H9 (cell line): ENCODE measurements at regions not wholly inside any gene's neighbourhood (a gene's known extent, or its start where the extent isn't known, plus 50 kb on each side); places are given as distances from the start of the nearest gene placed in this dataset.

Experiments
- DNase-seq: peaks from one replicate; pipeline ENCODE4 v3.0.0-alpha.2; 2017
- H2AFZ ChIP-seq: one replicate; pipeline ENCODE4 v1.6.1; 2013; ENCODE audit warnings: mild to moderate bottlenecking, low read length, control low read depth, moderate library complexity
- H2AK5ac ChIP-seq: 2 replicates; pipeline ENCODE4 v1.6.1; 2013; ENCODE audit warnings: low read length, control low read depth, mixed read lengths; ENCODE audit not compliant: insufficient read length
- H2BK120ac ChIP-seq: one replicate; pipeline ENCODE4 v1.6.1; 2013; ENCODE audit warnings: low read depth, mild to moderate bottlenecking, low read length, control low read depth, inconsistent platforms; ENCODE audit not compliant: poor library complexity, severe bottlenecking
- H2BK12ac ChIP-seq: 2 replicates; pipeline ENCODE4 v1.6.1; 2013; ENCODE audit warnings: low read length, control low read depth, mixed read lengths, low read depth; ENCODE audit not compliant: insufficient read length
- H2BK15ac ChIP-seq: 2 replicates; pipeline ENCODE4 v1.6.1; 2013; ENCODE audit warnings: low read depth, low read length, control low read depth
- H2BK20ac ChIP-seq: one replicate; pipeline ENCODE4 v1.6.1; 2013; ENCODE audit warnings: low read depth, mild to moderate bottlenecking, low read length, control low read depth, inconsistent platforms; ENCODE audit not compliant: poor library complexity, severe bottlenecking
- H2BK5ac ChIP-seq: 2 replicates; pipeline ENCODE4 v1.6.1; 2013; ENCODE audit warnings: low read length, control low read depth, mixed read lengths; ENCODE audit not compliant: insufficient read length
- H3K14ac ChIP-seq: 2 replicates; pipeline ENCODE4 v1.6.1; 2013; ENCODE audit warnings: low read length, control low read depth; ENCODE audit not compliant: insufficient read depth
- H3K18ac ChIP-seq: 2 replicates; pipeline ENCODE4 v1.6.1; 2013; ENCODE audit warnings: low read depth, mild to moderate bottlenecking, mixed read lengths, low read length, control low read depth; ENCODE audit not compliant: insufficient read length
- H3K23ac ChIP-seq: 2 replicates; pipeline ENCODE4 v1.6.1; 2013; ENCODE audit warnings: low read length, control low read depth, mixed read lengths, low read depth; ENCODE audit not compliant: insufficient read length
- H3K23me2 ChIP-seq: 2 replicates; pipeline ENCODE4 v1.6.1; 2013; ENCODE audit warnings: low read depth, mild to moderate bottlenecking, mixed read lengths, low read length, control low read depth; ENCODE audit not compliant: insufficient read length, poor library complexity, severe bottlenecking
- H3K27ac ChIP-seq: 2 replicates; pipeline ENCODE4 v1.5.1; 2013; ENCODE audit warnings: low read length, control low read depth, mixed read lengths, low read depth; ENCODE audit not compliant: insufficient read length
- H3K27me3 ChIP-seq: 2 replicates; pipeline ENCODE4 v1.6.1; 2013; ENCODE audit warnings: low read length, control low read depth, inconsistent platforms; ENCODE audit not compliant: insufficient read depth
- H3K4ac ChIP-seq: 2 replicates; pipeline ENCODE4 v1.6.1; 2013; ENCODE audit warnings: low read depth, mild to moderate bottlenecking, control low read depth, inconsistent platforms, low read length, moderate library complexity
- H3K4me1 ChIP-seq: 2 replicates; pipeline ENCODE4 v1.6.1; 2013; ENCODE audit warnings: low read length, control low read depth, inconsistent platforms; ENCODE audit not compliant: insufficient read depth
- H3K4me2 ChIP-seq: 2 replicates; pipeline ENCODE4 v1.6.1; 2013; ENCODE audit warnings: low read length, control low read depth, mixed read lengths; ENCODE audit not compliant: insufficient read length, insufficient read depth
- H3K56ac ChIP-seq: 2 replicates; pipeline ENCODE4 v1.6.1; 2013; ENCODE audit warnings: low read depth, mild to moderate bottlenecking, mixed read lengths, low read length, control low read depth; ENCODE audit not compliant: insufficient read length
- H3K79me1 ChIP-seq: 2 replicates; pipeline ENCODE4 v1.6.1; 2013; ENCODE audit warnings: low read depth, mild to moderate bottlenecking, moderate library complexity, low read length, control low read depth, inconsistent platforms; ENCODE audit not compliant: insufficient read depth, poor library complexity, severe bottlenecking
- H3K79me2 ChIP-seq: 2 replicates; pipeline ENCODE4 v1.6.1; 2013; ENCODE audit warnings: low read length, control low read depth, inconsistent platforms; ENCODE audit not compliant: insufficient read depth
- H3K9ac ChIP-seq: 2 replicates; pipeline ENCODE4 v1.6.1; 2013; ENCODE audit warnings: low read length, control low read depth, mixed read lengths; ENCODE audit not compliant: insufficient read length; ENCODE audit errors: extremely low read depth
- H3K9me3 ChIP-seq: one replicate; pipeline ENCODE4 v1.6.1; 2013; ENCODE audit warnings: low read depth, low read length, inconsistent platforms; ENCODE audit not compliant: control insufficient read depth
- H3T11ph ChIP-seq: one replicate; pipeline ENCODE4 v1.6.1; 2013; ENCODE audit warnings: mild to moderate bottlenecking, low read length, control low read depth, inconsistent platforms
- H4K20me1 ChIP-seq: one replicate; pipeline ENCODE4 v1.6.1; 2013; ENCODE audit not compliant: control insufficient read depth, insufficient read length, insufficient read depth
- H4K5ac ChIP-seq: 2 replicates; pipeline ENCODE4 v1.6.1; 2013; ENCODE audit warnings: low read depth, mild to moderate bottlenecking, mixed read lengths, low read length, control low read depth; ENCODE audit not compliant: insufficient read length
- H4K8ac ChIP-seq: replicated peaks from 2 replicates; pipeline ENCODE4 v1.6.1; 2013; ENCODE audit warnings: low read length, control low read depth, mixed read lengths, low read depth; ENCODE audit not compliant: insufficient read length
- H4K91ac ChIP-seq: 2 replicates; pipeline ENCODE4 v1.6.1; 2013; ENCODE audit warnings: low read depth, mild to moderate bottlenecking, moderate library complexity, mixed read lengths, low read length, control low read depth; ENCODE audit not compliant: insufficient read length
- H3K27ac Mint-ChIP-seq, 3 experiments: 2 replicates in 2 of 3; 3 replicates in 1 of 3; pipeline ENCODE4 v1.8.0; 2020 to 2021; ENCODE audit warnings: mixed read lengths in 3 of 3, mild to moderate bottlenecking in 1 of 3, moderate library complexity in 1 of 3
- H3K27me3 Mint-ChIP-seq: 2 replicates; pipeline ENCODE4 v1.8.0; 2021; ENCODE audit warnings: low read depth, mild to moderate bottlenecking, moderate library complexity, mixed read lengths
- H3K36me3 Mint-ChIP-seq, 3 experiments: 2 replicates in 2 of 3; 3 replicates in 1 of 3; pipeline ENCODE4 v1.8.0; 2020 to 2021; ENCODE audit warnings: low read depth in 3 of 3, mixed read lengths in 3 of 3; ENCODE audit not compliant: insufficient read depth in 1 of 3
- H3K4me1 Mint-ChIP-seq, 2 experiments: 2 replicates each; pipeline ENCODE4 v1.8.0; 2020; ENCODE audit warnings: mixed read lengths in 2 of 2
- H3K4me3 Mint-ChIP-seq, 2 experiments: 2 replicates in 1 of 2; 3 replicates in 1 of 2; pipeline ENCODE4 v1.8.0; 2020 to 2021; ENCODE audit warnings: mild to moderate bottlenecking in 2 of 2, mixed read lengths in 2 of 2, moderate library complexity in 1 of 2
- H3K9me3 Mint-ChIP-seq, 2 experiments: 2 replicates in 1 of 2; 3 replicates in 1 of 2; pipeline ENCODE4 v1.8.0; 2020; ENCODE audit warnings: mild to moderate bottlenecking in 2 of 2, mixed read lengths in 2 of 2, moderate library complexity in 1 of 2
- WGBS: extraction: QIAGEN DNeasy Blood & Tissue Kit; methylation state at CpG from one replicate; pipeline ENCODE4 v1.1.7; 2013; ENCODE audit warnings: missing lambda C conversion rate, low lambda C conversion rate, mixed read lengths; ENCODE audit not compliant: insufficient read length; ENCODE audit errors: extremely low coverage; 5-methylcytosine and 5-hydroxymethylcytosine counted together
- TF ChIP-seq, protein P1 (sequence below): fragments of 200-600 bp; sonication (generic); conservative IDR thresholded peaks from 3 replicates; pipeline ENCODE4 v1.8.0; 2021; ENCODE audit warnings: antibody characterized with exemption, mild to moderate bottlenecking

DNA sequence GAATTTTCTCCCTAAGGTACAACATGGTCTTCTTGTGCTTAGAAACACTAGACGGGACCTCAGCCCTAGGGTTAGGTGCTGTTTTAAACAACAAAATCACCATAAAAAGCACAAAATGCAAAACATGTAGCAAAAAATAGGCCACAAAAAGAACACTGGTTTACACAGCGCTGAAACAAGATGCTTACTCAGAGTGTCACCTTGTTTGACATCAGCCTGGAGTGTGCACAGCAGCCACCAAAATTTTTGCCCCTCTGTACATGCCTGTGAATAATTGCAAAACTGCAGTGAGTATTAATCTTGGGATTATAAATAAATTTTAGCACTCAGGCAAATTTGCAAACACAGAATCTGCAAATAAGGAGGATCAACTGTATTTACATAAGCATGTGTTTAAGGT, 110.1 kb downstream of the PLG start:
- H3K27ac ChIP-seq = no peak overlapping the region
- no peaks in the 10 kb centered on the region for H3K79me2 ChIP-seq
- no peak overlapping the region for H2AK5ac ChIP-seq
- H4K8ac ChIP-seq = no peak overlapping the region
- no peak overlapping the region for H2BK15ac ChIP-seq
- H3K9me3 ChIP-seq = no peaks in the 10 kb centered on the region
- WGBS = no CpG with 5 or more reads among the region's 2 CpGs
- H3K4me1 Mint-ChIP-seq = peaks cover 0 to 6% of the 10 kb centered on the region in 2 experiments; a peak in 3 of 4 replicates
- H3K23me2 ChIP-seq = no peaks in the 10 kb centered on the region
- H3K14ac ChIP-seq = no peak overlapping the region
- H2BK20ac ChIP-seq = no peak overlapping the region
- no peak overlapping the region for H2BK12ac ChIP-seq
- H3K9me3 Mint-ChIP-seq = peaks cover 0 to 3% of the 10 kb centered on the region in 2 experiments; a peak in 2 of 5 replicates
- TF ChIP-seq, protein P1, sequence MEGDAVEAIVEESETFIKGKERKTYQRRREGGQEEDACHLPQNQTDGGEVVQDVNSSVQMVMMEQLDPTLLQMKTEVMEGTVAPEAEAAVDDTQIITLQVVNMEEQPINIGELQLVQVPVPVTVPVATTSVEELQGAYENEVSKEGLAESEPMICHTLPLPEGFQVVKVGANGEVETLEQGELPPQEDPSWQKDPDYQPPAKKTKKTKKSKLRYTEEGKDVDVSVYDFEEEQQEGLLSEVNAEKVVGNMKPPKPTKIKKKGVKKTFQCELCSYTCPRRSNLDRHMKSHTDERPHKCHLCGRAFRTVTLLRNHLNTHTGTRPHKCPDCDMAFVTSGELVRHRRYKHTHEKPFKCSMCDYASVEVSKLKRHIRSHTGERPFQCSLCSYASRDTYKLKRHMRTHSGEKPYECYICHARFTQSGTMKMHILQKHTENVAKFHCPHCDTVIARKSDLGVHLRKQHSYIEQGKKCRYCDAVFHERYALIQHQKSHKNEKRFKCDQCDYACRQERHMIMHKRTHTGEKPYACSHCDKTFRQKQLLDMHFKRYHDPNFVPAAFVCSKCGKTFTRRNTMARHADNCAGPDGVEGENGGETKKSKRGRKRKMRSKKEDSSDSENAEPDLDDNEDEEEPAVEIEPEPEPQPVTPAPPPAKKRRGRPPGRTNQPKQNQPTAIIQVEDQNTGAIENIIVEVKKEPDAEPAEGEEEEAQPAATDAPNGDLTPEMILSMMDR = no peak
- H3K79me1 ChIP-seq = no peaks in the 10 kb centered on the region
- H2AFZ ChIP-seq = no peak overlapping the region
- no peak overlapping the region for H3K56ac ChIP-seq
- H3K9ac ChIP-seq = no peak overlapping the region
- H3K4me2 ChIP-seq = no peak overlapping the region
- H3K4me1 ChIP-seq = no peaks in the 10 kb centered on the region; the same call in 1 of the 2 replicates
- no peak overlapping the region for H3T11ph ChIP-seq
- H3K4ac ChIP-seq = no peak overlapping the region
- H3K23ac ChIP-seq = no peak overlapping the region
- no peak overlapping the region for H4K5ac ChIP-seq
- H3K18ac ChIP-seq = no peak overlapping the region
- H3K27me3 Mint-ChIP-seq = no peaks in the 10 kb centered on the region
- DNase-seq = no peak
- no peak overlapping the region for H3K4me3 Mint-ChIP-seq
- H4K91ac ChIP-seq = no peak overlapping the region
- no peak overlapping the region for H3K27ac Mint-ChIP-seq
- H2BK120ac ChIP-seq = no peak overlapping the region
- H3K27me3 ChIP-seq = no peaks in the 10 kb centered on the region
- H3K36me3 Mint-ChIP-seq = no peaks in the 10 kb centered on the region; a peak in 1 of 7 replicates
- H2BK5ac ChIP-seq = no peak overlapping the region
- no peaks in the 10 kb centered on the region for H4K20me1 ChIP-seq
